ENCODE measurements at regions not wholly inside any gene's neighbourhood (a gene's known extent, or its start where the extent isn't known, plus 50 kb on each side); places are given as distances from the start of the nearest gene placed in this dataset.

- Histone ChIP-seq H3K36me3 (ENCODE audit: control insufficient read depth in 2 of 2, insufficient read depth in 2 of 2, low read length in 2 of 2) (no peaks in the 10 kb centered on the region), H3K27me3 (ENCODE audit: control insufficient read depth in 2 of 2, insufficient read depth in 2 of 2, low read length in 2 of 2) (no peaks in the 10 kb centered on the region), H3K9me3 (ENCODE audit: control insufficient read depth in 2 of 2, low read length in 2 of 2) (no peaks in the 10 kb centered on the region), H3K9ac (ENCODE audit: low read depth in 1 of 2, low read length in 2 of 2) (no peak overlapping the region), H3K27ac (ENCODE audit: low read depth in 2 of 2, low read length in 2 of 2) (no peak overlapping the region), H3K4me3 (ENCODE audit: low read length in 2 of 2) (no peak overlapping the region), H3K4me1 (ENCODE audit: control insufficient read depth in 2 of 2, insufficient read depth in 2 of 2, low read length in 2 of 2) (no peaks in the 10 kb centered on the region)
These were observed 522.2 kb downstream of the PIK3C3 start for GRCh38 chr18:42477267-42477666.

GRCh38 chr18:42480441-42480840 lies 525.4 kb downstream of the PIK3C3 start:
- H3K27ac ChIP-seq (ENCODE audit: low read depth in 2 of 2, low read length in 2 of 2): no peak overlapping the region
- H3K9me3 ChIP-seq (ENCODE audit: control insufficient read depth in 2 of 2, low read length in 2 of 2): no peaks in the 10 kb centered on the region
- no peaks in the 10 kb centered on the region for H3K27me3 ChIP-seq (ENCODE audit: control insufficient read depth in 2 of 2, insufficient read depth in 2 of 2, low read length in 2 of 2)
- no peak overlapping the region for H3K9ac ChIP-seq (ENCODE audit: low read depth in 1 of 2, low read length in 2 of 2)
- no peaks in the 10 kb centered on the region for H3K4me1 ChIP-seq (ENCODE audit: control insufficient read depth in 2 of 2, insufficient read depth in 2 of 2, low read length in 2 of 2)
- H3K36me3 ChIP-seq (ENCODE audit: control insufficient read depth in 2 of 2, insufficient read depth in 2 of 2, low read length in 2 of 2): no peaks in the 10 kb centered on the region
- no peak overlapping the region for H3K4me3 ChIP-seq (ENCODE audit: low read length in 2 of 2)

GRCh38 chr18:42484648-42485047 lies 529.6 kb downstream of the PIK3C3 start:
- H3K27ac ChIP-seq (ENCODE audit: low read depth in 2 of 2, low read length in 2 of 2): no peak overlapping the region
- H3K27me3 ChIP-seq (ENCODE audit: control insufficient read depth in 2 of 2, insufficient read depth in 2 of 2, low read length in 2 of 2): no peaks in the 10 kb centered on the region
- no peaks in the 10 kb centered on the region for H3K9me3 ChIP-seq (ENCODE audit: control insufficient read depth in 2 of 2, low read length in 2 of 2)
- H3K36me3 ChIP-seq (ENCODE audit: control insufficient read depth in 2 of 2, insufficient read depth in 2 of 2, low read length in 2 of 2): no peaks in the 10 kb centered on the region
- H3K4me1 ChIP-seq (ENCODE audit: control insufficient read depth in 2 of 2, insufficient read depth in 2 of 2, low read length in 2 of 2): no peaks in the 10 kb centered on the region
- H3K4me3 ChIP-seq (ENCODE audit: low read length in 2 of 2): no peak overlapping the region
- H3K9ac ChIP-seq (ENCODE audit: low read depth in 1 of 2, low read length in 2 of 2): no peak overlapping the region

GRCh38 chr18:42486271-42486670 lies 531.2 kb downstream of the PIK3C3 start:
- Histone ChIP-seq H3K4me3 (ENCODE audit: low read length in 2 of 2) (no peak overlapping the region), H3K36me3 (ENCODE audit: control insufficient read depth in 2 of 2, insufficient read depth in 2 of 2, low read length in 2 of 2) (no peaks in the 10 kb centered on the region), H3K9me3 (ENCODE audit: control insufficient read depth in 2 of 2, low read length in 2 of 2) (no peaks in the 10 kb centered on the region), H3K27me3 (ENCODE audit: control insufficient read depth in 2 of 2, insufficient read depth in 2 of 2, low read length in 2 of 2) (no peaks in the 10 kb centered on the region), H3K4me1 (ENCODE audit: control insufficient read depth in 2 of 2, insufficient read depth in 2 of 2, low read length in 2 of 2) (no peaks in the 10 kb centered on the region), H3K9ac (ENCODE audit: low read depth in 1 of 2, low read length in 2 of 2) (no peak overlapping the region), H3K27ac (ENCODE audit: low read depth in 2 of 2, low read length in 2 of 2) (no peak overlapping the region)

GRCh38 chr18:42508683-42509296 lies 553.8 kb downstream of the PIK3C3 start:
- H3K27me3 ChIP-seq (ENCODE audit: control insufficient read depth in 2 of 2, insufficient read depth in 2 of 2, low read length in 2 of 2): no peaks in the 10 kb centered on the region
- no peak overlapping the region for H3K9ac ChIP-seq (ENCODE audit: low read depth in 1 of 2, low read length in 2 of 2)
- H3K4me1 ChIP-seq (ENCODE audit: control insufficient read depth in 2 of 2, insufficient read depth in 2 of 2, low read length in 2 of 2): no peaks in the 10 kb centered on the region
- no peaks in the 10 kb centered on the region for H3K36me3 ChIP-seq (ENCODE audit: control insufficient read depth in 2 of 2, insufficient read depth in 2 of 2, low read length in 2 of 2)
- no peak overlapping the region for H3K4me3 ChIP-seq (ENCODE audit: low read length in 2 of 2)
- H3K27ac ChIP-seq (ENCODE audit: low read depth in 2 of 2, low read length in 2 of 2): no peak overlapping the region
- H3K9me3 ChIP-seq (ENCODE audit: control insufficient read depth in 2 of 2, low read length in 2 of 2): no peaks in the 10 kb centered on the region

GRCh38 chr18:42509750-42510415 lies 554.8 kb downstream of the PIK3C3 start:
- H3K9ac ChIP-seq (ENCODE audit: low read depth in 1 of 2, low read length in 2 of 2): no peak overlapping the region
- no peaks in the 10 kb centered on the region for H3K36me3 ChIP-seq (ENCODE audit: control insufficient read depth in 2 of 2, insufficient read depth in 2 of 2, low read length in 2 of 2)
- no peak overlapping the region for H3K4me3 ChIP-seq (ENCODE audit: low read length in 2 of 2)
- H3K4me1 ChIP-seq (ENCODE audit: control insufficient read depth in 2 of 2, insufficient read depth in 2 of 2, low read length in 2 of 2): no peaks in the 10 kb centered on the region
- no peaks in the 10 kb centered on the region for H3K9me3 ChIP-seq (ENCODE audit: control insufficient read depth in 2 of 2, low read length in 2 of 2)
- H3K27ac ChIP-seq (ENCODE audit: low read depth in 2 of 2, low read length in 2 of 2): no peak overlapping the region
- H3K27me3 ChIP-seq (ENCODE audit: control insufficient read depth in 2 of 2, insufficient read depth in 2 of 2, low read length in 2 of 2): no peaks in the 10 kb centered on the region

- no peaks in the 10 kb centered on the region for H3K4me1 ChIP-seq (ENCODE audit: control insufficient read depth in 2 of 2, insufficient read depth in 2 of 2, low read length in 2 of 2)
- no peak overlapping the region for H3K27ac ChIP-seq (ENCODE audit: low read depth in 2 of 2, low read length in 2 of 2)
- H3K9me3 ChIP-seq (ENCODE audit: control insufficient read depth in 2 of 2, low read length in 2 of 2): no peaks in the 10 kb centered on the region
- no peaks in the 10 kb centered on the region for H3K36me3 ChIP-seq (ENCODE audit: control insufficient read depth in 2 of 2, insufficient read depth in 2 of 2, low read length in 2 of 2)
- no peak overlapping the region for H3K4me3 ChIP-seq (ENCODE audit: low read length in 2 of 2)
- H3K27me3 ChIP-seq (ENCODE audit: control insufficient read depth in 2 of 2, insufficient read depth in 2 of 2, low read length in 2 of 2): no peaks in the 10 kb centered on the region
- no peak overlapping the region for H3K9ac ChIP-seq (ENCODE audit: low read depth in 1 of 2, low read length in 2 of 2)
These were observed 555.5 kb downstream of the PIK3C3 start for GRCh38 chr18:42510540-42510939.

GRCh38 chr18:42513441-42513840 lies 558.4 kb downstream of the PIK3C3 start:
- Histone ChIP-seq H3K4me3 (ENCODE audit: low read length in 2 of 2) (no peak overlapping the region), H3K9me3 (ENCODE audit: control insufficient read depth in 2 of 2, low read length in 2 of 2) (no peaks in the 10 kb centered on the region), H3K36me3 (ENCODE audit: control insufficient read depth in 2 of 2, insufficient read depth in 2 of 2, low read length in 2 of 2) (no peaks in the 10 kb centered on the region), H3K4me1 (ENCODE audit: control insufficient read depth in 2 of 2, insufficient read depth in 2 of 2, low read length in 2 of 2) (no peaks in the 10 kb centered on the region), H3K27me3 (ENCODE audit: control insufficient read depth in 2 of 2, insufficient read depth in 2 of 2, low read length in 2 of 2) (no peaks in the 10 kb centered on the region), H3K9ac (ENCODE audit: low read depth in 1 of 2, low read length in 2 of 2) (no peak overlapping the region), H3K27ac (ENCODE audit: low read depth in 2 of 2, low read length in 2 of 2) (no peak overlapping the region)

GRCh38 chr18:42514512-42514911 lies 559.5 kb downstream of the PIK3C3 start:
- H3K27ac ChIP-seq (ENCODE audit: low read depth in 2 of 2, low read length in 2 of 2): no peak overlapping the region
- no peaks in the 10 kb centered on the region for H3K9me3 ChIP-seq (ENCODE audit: control insufficient read depth in 2 of 2, low read length in 2 of 2)
- no peaks in the 10 kb centered on the region for H3K36me3 ChIP-seq (ENCODE audit: control insufficient read depth in 2 of 2, insufficient read depth in 2 of 2, low read length in 2 of 2)
- H3K4me3 ChIP-seq (ENCODE audit: low read length in 2 of 2): no peak overlapping the region
- H3K9ac ChIP-seq (ENCODE audit: low read depth in 1 of 2, low read length in 2 of 2): no peak overlapping the region
- no peaks in the 10 kb centered on the region for H3K27me3 ChIP-seq (ENCODE audit: control insufficient read depth in 2 of 2, insufficient read depth in 2 of 2, low read length in 2 of 2)
- no peaks in the 10 kb centered on the region for H3K4me1 ChIP-seq (ENCODE audit: control insufficient read depth in 2 of 2, insufficient read depth in 2 of 2, low read length in 2 of 2)

- Histone ChIP-seq H3K36me3 (ENCODE audit: control insufficient read depth in 2 of 2, insufficient read depth in 2 of 2, low read length in 2 of 2) (no peaks in the 10 kb centered on the region), H3K4me1 (ENCODE audit: control insufficient read depth in 2 of 2, insufficient read depth in 2 of 2, low read length in 2 of 2) (no peaks in the 10 kb centered on the region), H3K9me3 (ENCODE audit: control insufficient read depth in 2 of 2, low read length in 2 of 2) (no peaks in the 10 kb centered on the region), H3K27ac (ENCODE audit: low read depth in 2 of 2, low read length in 2 of 2) (no peak overlapping the region), H3K9ac (ENCODE audit: low read depth in 1 of 2, low read length in 2 of 2) (no peak overlapping the region), H3K4me3 (ENCODE audit: low read length in 2 of 2) (no peak overlapping the region), H3K27me3 (ENCODE audit: control insufficient read depth in 2 of 2, insufficient read depth in 2 of 2, low read length in 2 of 2) (no peaks in the 10 kb centered on the region)
These were observed 562.9 kb downstream of the PIK3C3 start for GRCh38 chr18:42517896-42518295.

Data from mucosa of rectum (tissue), 2 donors.